GM12865 (cell line): ENCODE measurements at regions not wholly inside any gene's neighbourhood (a gene's known extent, or its start where the extent isn't known, plus 50 kb on each side); places are given as distances from the start of the nearest gene placed in this dataset.

ENCODE experiments used
- DNase-seq: peaks from one replicate; pipeline ENCODE4 v3.0.0; 2010; ENCODE audit warnings: low read depth
- H3K4me3 ChIP-seq: 2 replicates; pipeline ENCODE4 v1.5.1; 2011; ENCODE audit warnings: mild to moderate bottlenecking, low read depth, low read length, control low read depth
- TF ChIP-seq, protein P1 (sequence below): IDR thresholded peaks from 2 replicates; pipeline ENCODE4 v1.5.1; 2011; ENCODE audit warnings: low read length, control low read depth, low read depth, inconsistent platforms; ENCODE audit not compliant: insufficient read depth; ENCODE audit errors: missing control alignments

DNA sequence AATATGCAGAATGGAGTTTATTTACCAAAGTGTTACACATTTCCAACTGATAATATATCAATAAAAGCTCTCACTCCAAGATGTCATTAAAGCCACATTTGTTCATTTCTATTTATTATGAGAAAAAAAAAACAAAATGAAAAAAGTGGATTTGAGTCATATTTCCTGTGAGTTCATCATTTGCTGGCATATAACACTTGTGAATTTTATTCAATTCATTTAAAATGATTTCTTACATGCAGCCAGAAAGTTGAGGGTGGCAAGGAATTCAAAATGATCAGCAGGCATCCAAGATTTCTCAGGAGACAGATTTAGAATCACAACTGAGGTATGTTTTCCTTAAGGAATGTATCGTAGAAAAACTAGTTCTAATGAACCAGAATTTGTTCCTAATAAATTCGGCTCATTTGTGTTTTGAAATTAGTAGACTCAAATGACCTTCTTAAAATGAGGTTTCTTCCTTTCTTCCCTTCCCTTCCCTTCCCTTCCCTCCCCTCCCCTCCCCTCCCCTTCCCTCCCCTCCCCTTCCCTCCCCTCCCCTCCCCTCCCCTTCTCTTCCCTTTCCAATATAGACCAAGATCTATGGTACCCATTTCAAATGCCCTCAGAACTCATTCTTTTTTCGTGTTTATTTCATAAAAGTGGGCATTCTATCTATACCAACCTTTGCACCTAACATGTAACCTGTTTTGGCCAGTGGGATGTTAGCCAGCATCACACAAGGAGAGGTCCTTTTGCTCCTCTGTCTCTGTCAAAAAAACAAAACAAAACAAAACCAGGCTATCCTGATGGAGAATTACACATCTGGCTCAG, 357.9 kb upstream of the TSHZ2 start:
- TF ChIP-seq, protein P1, sequence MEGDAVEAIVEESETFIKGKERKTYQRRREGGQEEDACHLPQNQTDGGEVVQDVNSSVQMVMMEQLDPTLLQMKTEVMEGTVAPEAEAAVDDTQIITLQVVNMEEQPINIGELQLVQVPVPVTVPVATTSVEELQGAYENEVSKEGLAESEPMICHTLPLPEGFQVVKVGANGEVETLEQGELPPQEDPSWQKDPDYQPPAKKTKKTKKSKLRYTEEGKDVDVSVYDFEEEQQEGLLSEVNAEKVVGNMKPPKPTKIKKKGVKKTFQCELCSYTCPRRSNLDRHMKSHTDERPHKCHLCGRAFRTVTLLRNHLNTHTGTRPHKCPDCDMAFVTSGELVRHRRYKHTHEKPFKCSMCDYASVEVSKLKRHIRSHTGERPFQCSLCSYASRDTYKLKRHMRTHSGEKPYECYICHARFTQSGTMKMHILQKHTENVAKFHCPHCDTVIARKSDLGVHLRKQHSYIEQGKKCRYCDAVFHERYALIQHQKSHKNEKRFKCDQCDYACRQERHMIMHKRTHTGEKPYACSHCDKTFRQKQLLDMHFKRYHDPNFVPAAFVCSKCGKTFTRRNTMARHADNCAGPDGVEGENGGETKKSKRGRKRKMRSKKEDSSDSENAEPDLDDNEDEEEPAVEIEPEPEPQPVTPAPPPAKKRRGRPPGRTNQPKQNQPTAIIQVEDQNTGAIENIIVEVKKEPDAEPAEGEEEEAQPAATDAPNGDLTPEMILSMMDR, result no peak
- no peak overlapping the region for H3K4me3 ChIP-seq
- DNase-seq, result no peak

GRCh38 chr20:52612046-52612632, 360.0 kb upstream of the TSHZ2 start:
- no peak for DNase-seq
- no peak overlapping the region for H3K4me3 ChIP-seq
- TF ChIP-seq, protein P1, result no peak

- TF ChIP-seq, protein P1, result no peak
- DNase-seq, result no peak
- no peak overlapping the region for H3K4me3 ChIP-seq
These were observed 361.4 kb upstream of the TSHZ2 start for GRCh38 chr20:52610749-52611148.

DNA sequence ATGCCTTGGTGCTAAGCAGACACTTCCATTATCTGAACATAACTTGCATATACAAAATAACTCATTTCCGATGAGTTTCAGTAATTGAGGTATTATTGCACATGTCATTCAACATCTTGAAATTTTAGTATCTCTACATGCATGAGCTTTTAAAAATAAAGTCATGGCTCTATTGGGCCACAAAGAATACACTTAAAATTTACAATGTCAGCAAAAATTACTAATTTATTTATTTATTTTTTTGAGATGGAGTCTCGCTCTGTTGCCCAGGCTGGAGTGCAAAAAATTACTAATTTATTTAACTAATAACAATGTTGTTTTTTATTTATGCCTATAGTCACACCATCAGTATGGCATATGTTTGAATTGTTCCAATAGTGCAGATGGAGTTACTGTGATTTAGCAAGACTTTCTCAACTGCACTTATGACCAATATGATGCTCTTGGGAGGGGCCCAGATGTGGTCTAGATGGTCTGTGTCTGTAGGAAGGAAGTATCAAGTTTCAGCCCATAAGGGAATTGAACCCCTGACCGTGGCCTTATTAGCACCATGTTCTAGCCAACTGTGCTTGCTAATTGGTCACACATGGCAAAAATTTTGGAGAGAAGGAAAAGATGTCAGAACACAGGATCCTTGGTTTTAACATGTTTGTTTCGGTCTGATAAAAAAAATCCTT, 370.7 kb upstream of the TSHZ2 start:
- no peak for DNase-seq
- TF ChIP-seq, protein P1, result no peak
- H3K4me3 ChIP-seq, result no peak overlapping the region

- DNase-seq, result no peak
- H3K4me3 ChIP-seq, result no peak overlapping the region
- TF ChIP-seq, protein P1, result no peak
These were observed 375.9 kb upstream of the TSHZ2 start for GRCh38 chr20:52596256-52596655.

DNA sequence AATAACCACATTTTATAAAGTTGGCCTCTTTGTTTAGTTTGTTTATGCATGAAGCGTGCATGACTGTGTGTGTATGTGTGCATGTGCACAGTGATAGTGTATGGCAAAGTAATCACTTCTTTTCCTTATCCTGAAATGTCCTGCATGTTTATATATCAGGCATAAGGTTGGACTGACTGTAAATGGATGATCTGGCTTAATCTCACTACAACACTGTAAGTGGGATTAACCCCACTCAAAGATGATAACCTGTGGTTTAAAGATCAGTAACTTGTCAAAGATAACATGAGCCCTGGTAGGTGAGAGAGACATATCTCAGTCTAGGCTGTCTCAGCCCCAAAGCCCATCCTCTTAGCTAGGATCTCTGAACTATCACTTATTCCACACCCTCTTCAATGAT, 376.6 kb upstream of the TSHZ2 start:
- TF ChIP-seq, protein P1, result no peak
- no peak overlapping the region for H3K4me3 ChIP-seq
- DNase-seq, result no peak
